ENCODE measurements at regions not wholly inside any gene's neighbourhood (a gene's known extent, or its start where the extent isn't known, plus 50 kb on each side); places are given as distances from the start of the nearest gene placed in this dataset.

GRCh38 chr5:79183011-79183410, 52.9 kb upstream of the JMY start (continued):
- no peak for TF ChIP-seq ZSCAN18 (CRISPR knock-in tag; IDR thresholded peaks at IDR 0.05)

- H3K36me3 Mint-ChIP-seq: no peaks in the 10 kb centered on the region
- no peaks in the 10 kb centered on the region for H3K27me3 Mint-ChIP-seq (ENCODE audit: low read depth)
- no peak overlapping the region for H3K27ac Mint-ChIP-seq
- H3K4me1 Mint-ChIP-seq: peaks cover 8% of the 10 kb centered on the region; the same call in 1 of the 2 replicates
- ChIA-PET CTCF (no interaction called here), POLR2A (no interaction called here)
- TF ChIP-seq ZBTB21 (CRISPR knock-in tag; IDR thresholded peaks at IDR 0.05; ENCODE audit: borderline replicate concordance) (no peak), ATF6 (CRISPR knock-in tag; IDR thresholded peaks at IDR 0.05) (no peak), KAT7 (CRISPR knock-in tag; IDR thresholded peaks at IDR 0.05; ENCODE audit: borderline replicate concordance) (no peak), MYBL2 (CRISPR knock-in tag; IDR thresholded peaks at IDR 0.05) (no peak), ARID4B (CRISPR knock-in tag; IDR thresholded peaks at IDR 0.05; ENCODE audit: borderline replicate concordance) (no peak), STAT6 (CRISPR knock-in tag; conservative IDR thresholded peaks at IDR 0.05; ENCODE audit: low read depth) (no peak), FOXP1 (CRISPR knock-in tag; IDR thresholded peaks at IDR 0.05; ENCODE audit: borderline replicate concordance) (no peak)
- H3K9me3 Mint-ChIP-seq: no peaks in the 10 kb centered on the region
- H3K4me3 Mint-ChIP-seq: no peak overlapping the region
- no peak for ATAC-seq
- no peak for DNase-seq (ENCODE audit: low spot score)
Measured at GRCh38 chr5:79183617-79184016, 52.3 kb upstream of the JMY start.

- Mint-ChIP-seq H3K27ac (no peak overlapping the region), H3K9me3 (no peaks in the 10 kb centered on the region), H3K4me1 (peaks cover 8% of the 10 kb centered on the region; the same call in 1 of the 2 replicates), H3K4me3 (no peak overlapping the region), H3K36me3 (no peaks in the 10 kb centered on the region), H3K27me3 (ENCODE audit: low read depth) (no peaks in the 10 kb centered on the region)
- CTCF ChIA-PET: no interaction called here
- no peak for ATAC-seq
- POLR2A ChIA-PET: interaction anchor here (0.7 kb wide), 1 partner anchor 35 kb away, joined by 3 read pairs; no protein-coding TSS in a partner anchor
- no peak for DNase-seq (ENCODE audit: low spot score)
- TF ChIP-seq STAT6 (CRISPR knock-in tag; conservative IDR thresholded peaks at IDR 0.05; ENCODE audit: low read depth) (no peak), ZSCAN18 (CRISPR knock-in tag; IDR thresholded peaks at IDR 0.05) (no peak), MAX (CRISPR knock-in tag; IDR thresholded peaks at IDR 0.05) (no peak), ZNF416 (CRISPR knock-in tag; IDR thresholded peaks at IDR 0.05) (no peak), ZNF263 (CRISPR knock-in tag; IDR thresholded peaks at IDR 0.05; ENCODE audit: low read depth) (no peak), FOXJ3 (CRISPR knock-in tag; IDR thresholded peaks at IDR 0.05; ENCODE audit: borderline replicate concordance) (no peak), CBFB (CRISPR knock-in tag; IDR thresholded peaks at IDR 0.05; ENCODE audit: low read depth) (no peak), TEAD4 (CRISPR knock-in tag; IDR thresholded peaks at IDR 0.05) (no peak), ZBTB43 (CRISPR knock-in tag; IDR thresholded peaks at IDR 0.05) (no peak)
Measured at GRCh38 chr5:79186021-79186420, 49.9 kb upstream of the JMY start.

Data from WTC11 (cell line).